Right lobe of liver (tissue), 4 donors: ENCODE measurements at regions not wholly inside any gene's neighbourhood (a gene's known extent, or its start where the extent isn't known, plus 50 kb on each side); places are given as distances from the start of the nearest gene placed in this dataset.

Source experiments
- CTCF ChIP-seq, 4 donors: fragments of 200-600 bp in 3 of 4; fragments of 450-650 bp in 1 of 4; IDR thresholded peaks; one replicate each; pipeline versions ENCODE4 v1.5.1 to v1.8.0; 2016 to 2022; ENCODE audit warnings: antibody characterized with exemption in 4 of 4, mild to moderate bottlenecking in 2 of 4
- POLR2A ChIP-seq: fragments of 450-650 bp; IDR thresholded peaks from one replicate; pipeline ENCODE4 v1.6.1; 2017; ENCODE audit warnings: antibody characterized with exemption, mild to moderate bottlenecking
- donor health status: DM: no; HTN: no; CAD: no.
- donor health status: DM: no; HTN: no; CAD: no.
- donor health status: DM: no; HTN: yes; CAD: no.

- TF ChIP-seq CTCF (IDR thresholded peaks at IDR 0.05) (no peak), POLR2A (no peak)
Observed at GRCh38 chr13:44028734-44029133, 149.0 kb downstream of the LACC1 start.
